DND-41 (cell line): ENCODE measurements at regions not wholly inside any gene's neighbourhood (a gene's known extent, or its start where the extent isn't known, plus 50 kb on each side); places are given as distances from the start of the nearest gene placed in this dataset.

Experiments
- ATAC-seq: fragments of 200-7000 bp; cut with Tn5 transposase; 3 replicates; pipeline ENCODE4 v1.9.1; 2021; ENCODE audit warnings: low read depth; ENCODE audit not compliant: insufficient read depth
- DNase-seq: peaks from one replicate; pipeline ENCODE4 v3.0.0-alpha.2; 2020
- H2AFZ ChIP-seq: 2 replicates; pipeline ENCODE4 v1.6.0; 2012; ENCODE audit warnings: low read depth, low read length
- H3K27ac ChIP-seq: 2 replicates; pipeline ENCODE4 v1.5.1; 2012; ENCODE audit warnings: low read length, inconsistent platforms
- H3K27me3 ChIP-seq: fragments of 200-600 bp; sonication (generic); 2 replicates; pipeline ENCODE4 v1.6.0; 2012; ENCODE audit warnings: low read length, mild to moderate bottlenecking, inconsistent platforms; ENCODE audit not compliant: insufficient read depth, poor library complexity
- H3K36me3 ChIP-seq: 2 replicates; pipeline ENCODE4 v1.5.1; 2012; ENCODE audit warnings: low read length, inconsistent platforms; ENCODE audit not compliant: insufficient read depth
- H3K4me1 ChIP-seq: 2 replicates; pipeline ENCODE4 v1.5.1; 2012; ENCODE audit warnings: mild to moderate bottlenecking, low read length; ENCODE audit not compliant: insufficient read depth
- H3K4me2 ChIP-seq: 2 replicates; pipeline ENCODE4 v1.6.0; 2012; ENCODE audit warnings: mild to moderate bottlenecking, moderate library complexity, low read length, inconsistent platforms; ENCODE audit not compliant: insufficient read depth
- H3K4me3 ChIP-seq, 2 experiments: fragments of 200-600 bp in 1 of 2; shearing (Covaris generic) in 1 of 2; 2 replicates each; pipeline ENCODE4 v1.5.1; 2012 to 2016; ENCODE audit warnings: inconsistent platforms in 2 of 2, low read length in 2 of 2, mild to moderate bottlenecking in 2 of 2, low read depth in 1 of 2, moderate library complexity in 1 of 2
- H3K79me2 ChIP-seq: 2 replicates; pipeline ENCODE4 v1.6.0; 2012; ENCODE audit warnings: low read length, inconsistent platforms; ENCODE audit not compliant: insufficient read depth
- H3K9ac ChIP-seq: 2 replicates; pipeline ENCODE4 v1.6.0; 2012; ENCODE audit warnings: low read depth, mild to moderate bottlenecking, inconsistent platforms, low read length, moderate library complexity
- H3K9me3 ChIP-seq: 2 replicates; pipeline ENCODE4 v1.5.1; 2012; ENCODE audit warnings: low read length, moderate library complexity, mild to moderate bottlenecking, inconsistent platforms; ENCODE audit not compliant: insufficient read depth, severe bottlenecking
- H4K20me1 ChIP-seq: 2 replicates; pipeline ENCODE4 v1.6.0; 2012; ENCODE audit warnings: low read length; ENCODE audit not compliant: insufficient read depth
- CTCF ChIP-seq: IDR thresholded peaks from 2 replicates; pipeline ENCODE4 v1.5.1; 2012; ENCODE audit warnings: borderline replicate concordance, low read length, moderate library complexity, mild to moderate bottlenecking; ENCODE audit not compliant: poor library complexity, severe bottlenecking; ENCODE audit errors: extremely low read depth
- EZH2 ChIP-seq: IDR thresholded peaks from 3 replicates; pipeline ENCODE4 v1.6.1; 2012; ENCODE audit warnings: borderline replicate concordance, low read depth, mild to moderate bottlenecking, moderate library complexity, low read length, inconsistent platforms; ENCODE audit not compliant: severe bottlenecking

GRCh38 chr13:33676045-33676989, 141.6 kb upstream of the RFC3 start:
- no peak overlapping the region for H3K27ac ChIP-seq
- peak overlapping the region; percentile 28; the same call in 1 of the 2 replicates for H2AFZ ChIP-seq
- no peaks in the 10 kb centered on the region for H3K9me3 ChIP-seq
- peak; percentile 79 for ATAC-seq
- no peak overlapping the region for H3K4me2 ChIP-seq
- H4K20me1 ChIP-seq: no peaks in the 10 kb centered on the region
- H3K79me2 ChIP-seq: no peaks in the 10 kb centered on the region
- DNase-seq: peak; percentile 17
- no peaks in the 10 kb centered on the region; the same call in 1 of the 2 replicates for H3K4me1 ChIP-seq
- no peak for TF ChIP-seq EZH2
- no peak for TF ChIP-seq CTCF
- H3K9ac ChIP-seq: no peak overlapping the region
- H3K4me3 ChIP-seq: no peak overlapping the region
- H3K27me3 ChIP-seq: peaks cover 3% of the 10 kb centered on the region
- no peaks in the 10 kb centered on the region for H3K36me3 ChIP-seq

GRCh38 chr13:33677215-33677614, 140.7 kb upstream of the RFC3 start:
- Histone ChIP-seq H3K79me2 (no peaks in the 10 kb centered on the region), H2AFZ (no peak overlapping the region), H4K20me1 (no peaks in the 10 kb centered on the region), H3K9ac (no peak overlapping the region), H3K9me3 (no peaks in the 10 kb centered on the region), H3K4me2 (no peak overlapping the region), H3K4me1 (no peaks in the 10 kb centered on the region; the same call in 1 of the 2 replicates), H3K27me3 (peaks cover 3% of the 10 kb centered on the region), H3K4me3 (no peak overlapping the region), H3K27ac (no peak overlapping the region), H3K36me3 (no peaks in the 10 kb centered on the region)
- DNase-seq (no peak), ATAC-seq (no peak)
- TF ChIP-seq EZH2 (no peak), CTCF (no peak)

- no peak overlapping the region for H3K4me3 ChIP-seq
- ATAC-seq (no peak), DNase-seq (no peak)
- H2AFZ ChIP-seq: no peak overlapping the region
- no peak overlapping the region for H3K4me2 ChIP-seq
- TF ChIP-seq CTCF (no peak), EZH2 (no peak)
- H4K20me1 ChIP-seq: no peaks in the 10 kb centered on the region
- no peaks in the 10 kb centered on the region for H3K36me3 ChIP-seq
- H3K9ac ChIP-seq: no peak overlapping the region
- H3K27ac ChIP-seq: no peak overlapping the region
- H3K27me3 ChIP-seq: peaks cover 3% of the 10 kb centered on the region
- H3K9me3 ChIP-seq: no peaks in the 10 kb centered on the region
- no peaks in the 10 kb centered on the region for H3K79me2 ChIP-seq
- H3K4me1 ChIP-seq: no peaks in the 10 kb centered on the region; the same call in 1 of the 2 replicates
Observed at GRCh38 chr13:33678084-33678483, 139.9 kb upstream of the RFC3 start.
